ENCODE measurements at regions not wholly inside any gene's neighbourhood (a gene's known extent, or its start where the extent isn't known, plus 50 kb on each side); places are given as distances from the start of the nearest gene placed in this dataset.
"Not testable (repeated sequence)": the region's sequence is repeated elsewhere in the genome, so short reads cannot be mapped to it uniquely, and the experiment has no call there.

GRCh38 chr5:99639905-99640304 lies 711.1 kb upstream of the CHD1 start:
- Histone ChIP-seq H3K36me3 (ENCODE audit: control insufficient read depth, insufficient read depth, low read length) (no peaks in the 10 kb centered on the region), H3K27ac (ENCODE audit: low read depth, low read length) (no peak overlapping the region), H3K27me3 (ENCODE audit: control insufficient read depth, insufficient read depth, low read length) (no peaks in the 10 kb centered on the region), H3K4me3 (ENCODE audit: low read length) (no peak overlapping the region), H3K4me1 (ENCODE audit: control insufficient read depth, insufficient read depth, low read length) (no peaks in the 10 kb centered on the region), H3K9ac (ENCODE audit: low read length) (no peak overlapping the region)

- H3K4me1 ChIP-seq (ENCODE audit: control insufficient read depth, insufficient read depth, low read length), result no peaks in the 10 kb centered on the region
- H3K36me3 ChIP-seq (ENCODE audit: control insufficient read depth, insufficient read depth, low read length), result no peaks in the 10 kb centered on the region
- no peak overlapping the region for H3K9ac ChIP-seq (ENCODE audit: low read length)
- H3K27me3 ChIP-seq (ENCODE audit: control insufficient read depth, insufficient read depth, low read length), result no peaks in the 10 kb centered on the region
- H3K27ac ChIP-seq (ENCODE audit: low read depth, low read length), result no peak overlapping the region
- H3K4me3 ChIP-seq (ENCODE audit: low read length), result no peak overlapping the region
These were observed 707.9 kb upstream of the CHD1 start for GRCh38 chr5:99636663-99637062.

- no peak overlapping the region for H3K27ac ChIP-seq (ENCODE audit: low read depth, low read length)
- no peaks in the 10 kb centered on the region for H3K4me1 ChIP-seq (ENCODE audit: control insufficient read depth, insufficient read depth, low read length)
- H3K36me3 ChIP-seq (ENCODE audit: control insufficient read depth, insufficient read depth, low read length), result no peaks in the 10 kb centered on the region
- H3K4me3 ChIP-seq (ENCODE audit: low read length), result no peak overlapping the region
- H3K27me3 ChIP-seq (ENCODE audit: control insufficient read depth, insufficient read depth, low read length), result no peaks in the 10 kb centered on the region
- H3K9ac ChIP-seq (ENCODE audit: low read length), result no peak overlapping the region
These were observed 693.2 kb upstream of the CHD1 start for GRCh38 chr5:99621772-99622681.

GRCh38 chr5:99617335-99617734 lies 688.5 kb upstream of the CHD1 start:
- H3K4me1 ChIP-seq (ENCODE audit: control insufficient read depth, insufficient read depth, low read length), result no peaks in the 10 kb centered on the region
- H3K27ac ChIP-seq (ENCODE audit: low read depth, low read length), result no peak overlapping the region
- H3K9ac ChIP-seq (ENCODE audit: low read length), result no peak overlapping the region
- H3K4me3 ChIP-seq (ENCODE audit: low read length), result no peak overlapping the region
- H3K27me3 ChIP-seq (ENCODE audit: control insufficient read depth, insufficient read depth, low read length), result no peaks in the 10 kb centered on the region
- H3K36me3 ChIP-seq (ENCODE audit: control insufficient read depth, insufficient read depth, low read length), result no peaks in the 10 kb centered on the region

GRCh38 chr5:99614888-99615287 lies 686.1 kb upstream of the CHD1 start:
- H3K4me1 ChIP-seq (ENCODE audit: control insufficient read depth, insufficient read depth, low read length), result no peaks in the 10 kb centered on the region
- no peak overlapping the region for H3K9ac ChIP-seq (ENCODE audit: low read length)
- no peaks in the 10 kb centered on the region for H3K36me3 ChIP-seq (ENCODE audit: control insufficient read depth, insufficient read depth, low read length)
- no peak overlapping the region for H3K27ac ChIP-seq (ENCODE audit: low read depth, low read length)
- H3K4me3 ChIP-seq (ENCODE audit: low read length), result no peak overlapping the region
- H3K27me3 ChIP-seq (ENCODE audit: control insufficient read depth, insufficient read depth, low read length), result no peaks in the 10 kb centered on the region

- Histone ChIP-seq H3K27me3 (ENCODE audit: control insufficient read depth, insufficient read depth, low read length) (no peaks in the 10 kb centered on the region), H3K27ac (ENCODE audit: low read depth, low read length) (no peak overlapping the region), H3K4me3 (ENCODE audit: low read length) (no peak overlapping the region), H3K9ac (ENCODE audit: low read length) (no peak overlapping the region), H3K36me3 (ENCODE audit: control insufficient read depth, insufficient read depth, low read length) (no peaks in the 10 kb centered on the region), H3K4me1 (ENCODE audit: control insufficient read depth, insufficient read depth, low read length) (no peaks in the 10 kb centered on the region)
These were observed 678.3 kb upstream of the CHD1 start for GRCh38 chr5:99607124-99607523.

GRCh38 chr5:99605904-99606303 lies 677.1 kb upstream of the CHD1 start:
- no peaks in the 10 kb centered on the region for H3K27me3 ChIP-seq (ENCODE audit: control insufficient read depth, insufficient read depth, low read length)
- H3K36me3 ChIP-seq (ENCODE audit: control insufficient read depth, insufficient read depth, low read length), result no peaks in the 10 kb centered on the region
- H3K4me3 ChIP-seq (ENCODE audit: low read length), result no peak overlapping the region
- H3K27ac ChIP-seq (ENCODE audit: low read depth, low read length), result no peak overlapping the region
- no peaks in the 10 kb centered on the region for H3K4me1 ChIP-seq (ENCODE audit: control insufficient read depth, insufficient read depth, low read length)
- H3K9ac ChIP-seq (ENCODE audit: low read length), result no peak overlapping the region

GRCh38 chr5:99600952-99601351 lies 672.1 kb upstream of the CHD1 start:
- no peak overlapping the region for H3K27ac ChIP-seq (ENCODE audit: low read depth, low read length)
- H3K9ac ChIP-seq (ENCODE audit: low read length), result no peak overlapping the region
- no peaks in the 10 kb centered on the region for H3K4me1 ChIP-seq (ENCODE audit: control insufficient read depth, insufficient read depth, low read length)
- H3K27me3 ChIP-seq (ENCODE audit: control insufficient read depth, insufficient read depth, low read length), result no peaks in the 10 kb centered on the region
- no peak overlapping the region for H3K4me3 ChIP-seq (ENCODE audit: low read length)
- H3K36me3 ChIP-seq (ENCODE audit: control insufficient read depth, insufficient read depth, low read length), result no peaks in the 10 kb centered on the region

GRCh38 chr5:99590806-99591205 lies 662.0 kb upstream of the CHD1 start:
- Histone ChIP-seq H3K27ac (ENCODE audit: low read depth, low read length) (no peak overlapping the region), H3K27me3 (ENCODE audit: control insufficient read depth, insufficient read depth, low read length) (no peaks in the 10 kb centered on the region), H3K4me3 (ENCODE audit: low read length) (no peak overlapping the region), H3K4me1 (ENCODE audit: control insufficient read depth, insufficient read depth, low read length) (no peaks in the 10 kb centered on the region), H3K36me3 (ENCODE audit: control insufficient read depth, insufficient read depth, low read length) (no peaks in the 10 kb centered on the region), H3K9ac (ENCODE audit: low read length) (no peak overlapping the region)

GRCh38 chr5:99589424-99589823 lies 660.6 kb upstream of the CHD1 start:
- Histone ChIP-seq H3K27me3 (ENCODE audit: control insufficient read depth, insufficient read depth, low read length) (no peaks in the 10 kb centered on the region), H3K36me3 (ENCODE audit: control insufficient read depth, insufficient read depth, low read length) (no peaks in the 10 kb centered on the region), H3K27ac (ENCODE audit: low read depth, low read length) (no peak overlapping the region), H3K9ac (ENCODE audit: low read length) (no peak overlapping the region), H3K4me1 (ENCODE audit: control insufficient read depth, insufficient read depth, low read length) (no peaks in the 10 kb centered on the region), H3K4me3 (ENCODE audit: low read length) (no peak overlapping the region)

GRCh38 chr5:99587983-99588382 lies 659.2 kb upstream of the CHD1 start:
- Histone ChIP-seq H3K4me3 (ENCODE audit: low read length) (no peak overlapping the region), H3K36me3 (ENCODE audit: control insufficient read depth, insufficient read depth, low read length) (no peaks in the 10 kb centered on the region), H3K9ac (ENCODE audit: low read length) (no peak overlapping the region)

GRCh38 chr5:99586878-99587277 lies 658.1 kb upstream of the CHD1 start:
- H3K4me1 ChIP-seq (ENCODE audit: control insufficient read depth, insufficient read depth, low read length), result no peaks in the 10 kb centered on the region
- no peaks in the 10 kb centered on the region for H3K27me3 ChIP-seq (ENCODE audit: control insufficient read depth, insufficient read depth, low read length)
- H3K9ac ChIP-seq (ENCODE audit: low read length), result no peak overlapping the region
- H3K27ac ChIP-seq (ENCODE audit: low read depth, low read length), result no peak overlapping the region
- no peak overlapping the region for H3K4me3 ChIP-seq (ENCODE audit: low read length)
- no peaks in the 10 kb centered on the region for H3K36me3 ChIP-seq (ENCODE audit: control insufficient read depth, insufficient read depth, low read length)

More at GRCh38 chr5:99587983-99588382, 659.2 kb upstream of the CHD1 start:
- no peak overlapping the region for H3K27ac ChIP-seq (ENCODE audit: low read depth, low read length)
- H3K27me3 ChIP-seq (ENCODE audit: control insufficient read depth, insufficient read depth, low read length), result no peaks in the 10 kb centered on the region
- no peaks in the 10 kb centered on the region for H3K4me1 ChIP-seq (ENCODE audit: control insufficient read depth, insufficient read depth, low read length)

GRCh38 chr5:99581204-99581603 lies 652.4 kb upstream of the CHD1 start:
- not testable (repeated sequence) for H3K27ac ChIP-seq (ENCODE audit: low read depth, low read length); H3K9ac ChIP-seq (ENCODE audit: low read length); H3K36me3 ChIP-seq (ENCODE audit: control insufficient read depth, insufficient read depth, low read length); H3K27me3 ChIP-seq (ENCODE audit: control insufficient read depth, insufficient read depth, low read length); H3K4me1 ChIP-seq (ENCODE audit: control insufficient read depth, insufficient read depth, low read length); H3K4me3 ChIP-seq (ENCODE audit: low read length)
